ENCODE measurements at regions not wholly inside any gene's neighbourhood (a gene's known extent, or its start where the extent isn't known, plus 50 kb on each side); places are given as distances from the start of the nearest gene placed in this dataset.

- Histone ChIP-seq H3K36me3 (ENCODE audit: insufficient read depth, low read length) (no peaks in the 10 kb centered on the region), H3K4me3 (ENCODE audit: low read length) (no peak overlapping the region), H3K27me3 (ENCODE audit: control insufficient read depth in 1 of 2, insufficient read depth in 2 of 2, low read length in 2 of 2) (no peaks in the 10 kb centered on the region), H3K27ac (ENCODE audit: low read depth in 1 of 2, low read length in 2 of 2) (no peak overlapping the region), H3K4me1 (ENCODE audit: insufficient read depth, low read length) (no peaks in the 10 kb centered on the region), H3K9me3 (ENCODE audit: control insufficient read depth in 1 of 2, insufficient read depth in 1 of 2, low read length in 2 of 2) (no peaks in the 10 kb centered on the region)
- Mint-ChIP-seq H3K36me3 (ENCODE audit: low read depth) (no peaks in the 10 kb centered on the region), H3K4me3 (no peak overlapping the region), H3K27me3 (no peaks in the 10 kb centered on the region), H3K4me1 (ENCODE audit: low read depth) (no peaks in the 10 kb centered on the region), H3K9me3 (peaks cover 4% of the 10 kb centered on the region), H3K27ac (no peak overlapping the region)
- DNase-seq (no peak), ATAC-seq (ENCODE audit: poor library complexity) (no peak)
- intact Hi-C loops (cut with DNase I, micrococcal nuclease), result no loop called here
- CTCF ChIA-PET, result no interaction called here
- TF ChIP-seq, protein P1, sequence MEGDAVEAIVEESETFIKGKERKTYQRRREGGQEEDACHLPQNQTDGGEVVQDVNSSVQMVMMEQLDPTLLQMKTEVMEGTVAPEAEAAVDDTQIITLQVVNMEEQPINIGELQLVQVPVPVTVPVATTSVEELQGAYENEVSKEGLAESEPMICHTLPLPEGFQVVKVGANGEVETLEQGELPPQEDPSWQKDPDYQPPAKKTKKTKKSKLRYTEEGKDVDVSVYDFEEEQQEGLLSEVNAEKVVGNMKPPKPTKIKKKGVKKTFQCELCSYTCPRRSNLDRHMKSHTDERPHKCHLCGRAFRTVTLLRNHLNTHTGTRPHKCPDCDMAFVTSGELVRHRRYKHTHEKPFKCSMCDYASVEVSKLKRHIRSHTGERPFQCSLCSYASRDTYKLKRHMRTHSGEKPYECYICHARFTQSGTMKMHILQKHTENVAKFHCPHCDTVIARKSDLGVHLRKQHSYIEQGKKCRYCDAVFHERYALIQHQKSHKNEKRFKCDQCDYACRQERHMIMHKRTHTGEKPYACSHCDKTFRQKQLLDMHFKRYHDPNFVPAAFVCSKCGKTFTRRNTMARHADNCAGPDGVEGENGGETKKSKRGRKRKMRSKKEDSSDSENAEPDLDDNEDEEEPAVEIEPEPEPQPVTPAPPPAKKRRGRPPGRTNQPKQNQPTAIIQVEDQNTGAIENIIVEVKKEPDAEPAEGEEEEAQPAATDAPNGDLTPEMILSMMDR (IDR thresholded peaks at IDR 0.05), result no peak
- POLR2A ChIA-PET, result no interaction called here
Observed at GRCh38 chr7:49344556-49344955, 420.2 kb downstream of the CDC14C start.

- POLR2A ChIA-PET, result no interaction called here
- ATAC-seq (ENCODE audit: poor library complexity), result no peak
- intact Hi-C loops (cut with DNase I, micrococcal nuclease), result no loop called here
Observed at GRCh38 chr7:49346195-49346899, 422.0 kb downstream of the CDC14C start.

GRCh38 chr7:49367072-49367471, 406.4 kb upstream of the VWC2 start:
- intact Hi-C loops (cut with DNase I, micrococcal nuclease), result no loop called here
- H3K9me3 Mint-ChIP-seq, result peaks cover 12% of the 10 kb centered on the region

More at GRCh38 chr7:49346195-49346899, 422.0 kb downstream of the CDC14C start:
- Mint-ChIP-seq H3K27me3 (no peaks in the 10 kb centered on the region), H3K9me3 (peaks cover 6% of the 10 kb centered on the region), H3K4me1 (ENCODE audit: low read depth) (no peaks in the 10 kb centered on the region), H3K36me3 (ENCODE audit: low read depth) (no peaks in the 10 kb centered on the region), H3K4me3 (no peak overlapping the region), H3K27ac (no peak overlapping the region)
- CTCF ChIA-PET, result no interaction called here
- no peak overlapping the region for H3K27ac ChIP-seq (ENCODE audit: low read depth in 1 of 2, low read length in 2 of 2)
- H3K4me3 ChIP-seq (ENCODE audit: low read length), result no peak overlapping the region
- no peak for DNase-seq
- TF ChIP-seq, protein P1 (IDR thresholded peaks at IDR 0.05), result no peak
- H3K4me1 ChIP-seq (ENCODE audit: insufficient read depth, low read length), result no peaks in the 10 kb centered on the region
- no peaks in the 10 kb centered on the region for H3K27me3 ChIP-seq (ENCODE audit: control insufficient read depth in 1 of 2, insufficient read depth in 2 of 2, low read length in 2 of 2)
- no peaks in the 10 kb centered on the region for H3K36me3 ChIP-seq (ENCODE audit: insufficient read depth, low read length)
- H3K9me3 ChIP-seq (ENCODE audit: control insufficient read depth in 1 of 2, insufficient read depth in 1 of 2, low read length in 2 of 2), result no peaks in the 10 kb centered on the region

More at GRCh38 chr7:49367072-49367471, 406.4 kb upstream of the VWC2 start:
- Mint-ChIP-seq H3K27me3 (no peaks in the 10 kb centered on the region), H3K4me3 (no peak overlapping the region), H3K36me3 (ENCODE audit: low read depth) (no peaks in the 10 kb centered on the region), H3K27ac (no peak overlapping the region), H3K4me1 (ENCODE audit: low read depth) (no peaks in the 10 kb centered on the region)
- no peaks in the 10 kb centered on the region for H3K4me1 ChIP-seq (ENCODE audit: insufficient read depth, low read length)
- POLR2A ChIA-PET, result no interaction called here
- CTCF ChIA-PET, result no interaction called here
- DNase-seq (no peak), ATAC-seq (ENCODE audit: poor library complexity) (no peak)
- TF ChIP-seq, protein P1 (IDR thresholded peaks at IDR 0.05), result no peak
- H3K27me3 ChIP-seq (ENCODE audit: control insufficient read depth in 1 of 2, insufficient read depth in 2 of 2, low read length in 2 of 2), result no peaks in the 10 kb centered on the region
- no peak overlapping the region for H3K4me3 ChIP-seq (ENCODE audit: low read length)
- no peaks in the 10 kb centered on the region for H3K36me3 ChIP-seq (ENCODE audit: insufficient read depth, low read length)
- H3K27ac ChIP-seq (ENCODE audit: low read depth in 1 of 2, low read length in 2 of 2), result no peak overlapping the region
- H3K9me3 ChIP-seq (ENCODE audit: control insufficient read depth in 1 of 2, insufficient read depth in 1 of 2, low read length in 2 of 2), result peaks cover 0 to 3% of the 10 kb centered on the region in 2 experiments
